NCI-H446 (cell line): ENCODE measurements at regions not wholly inside any gene's neighbourhood (a gene's known extent, or its start where the extent isn't known, plus 50 kb on each side); places are given as distances from the start of the nearest gene placed in this dataset.
"Not testable (repeated sequence)": the region's sequence is repeated elsewhere in the genome, so short reads cannot be mapped to it uniquely, and the experiment has no call there.

Experiments used
- DNase-seq, 2 experiments: peaks; one replicate each; lab custom pipeline; 2025; lab: John Stamatoyannopoulos, UW

DNA sequence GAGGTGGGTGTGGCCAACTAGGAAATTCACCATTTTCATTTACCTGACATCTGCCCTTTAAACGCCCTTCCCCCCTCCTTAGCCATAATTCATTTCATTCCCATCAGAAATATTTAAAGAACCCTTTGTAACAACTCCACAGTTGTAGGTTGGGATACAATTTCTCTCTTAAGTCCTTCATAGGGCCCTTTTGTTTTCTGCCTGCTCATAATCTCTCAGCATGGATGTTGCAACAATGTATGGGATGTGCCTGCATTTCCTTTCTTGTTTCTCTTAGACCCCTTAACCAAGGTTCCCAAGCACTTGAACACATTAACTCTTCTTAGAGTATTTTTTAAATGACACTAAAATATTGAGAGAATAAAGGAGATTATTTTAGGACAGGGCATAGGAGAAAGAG lies 51.7 kb upstream of the MYO10 start:
- DNase-seq: no peak

DNA sequence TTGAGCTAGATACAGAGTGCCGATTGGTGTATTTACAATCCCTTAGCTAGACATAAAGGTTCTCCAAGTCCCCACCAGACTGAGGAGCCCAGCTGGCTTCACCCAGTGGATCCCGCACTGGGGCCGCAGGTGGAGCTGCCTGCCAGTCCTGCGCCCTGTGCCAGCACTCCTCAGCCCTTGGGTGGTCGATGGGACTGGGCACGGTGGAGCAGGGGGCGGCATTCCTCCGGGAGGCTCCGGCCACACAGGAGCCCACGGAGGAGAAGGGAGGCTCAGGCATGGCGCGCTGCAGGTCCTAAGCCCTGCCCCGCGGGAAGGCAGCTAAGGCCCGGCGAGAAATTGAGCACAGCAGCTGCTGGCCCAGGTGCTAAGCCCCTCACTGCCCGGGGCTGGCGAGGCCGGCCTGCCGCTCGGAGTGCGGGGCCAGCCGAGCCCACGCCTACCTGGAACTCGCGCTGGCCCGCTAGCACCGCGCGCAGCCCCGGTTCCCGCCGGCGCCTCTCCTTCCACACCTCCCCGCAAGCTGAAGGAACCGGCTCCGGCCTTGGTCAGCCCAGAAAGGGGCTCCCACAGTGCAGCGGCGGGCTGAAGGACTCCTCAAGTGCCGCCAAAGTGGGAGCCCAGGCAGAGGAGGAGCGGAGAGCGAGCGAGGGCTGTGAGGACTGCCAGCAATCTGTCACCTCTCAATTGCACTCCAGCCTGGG lies 54.9 kb upstream of the MYO10 start:
- DNase-seq: not testable (repeated sequence)

DNA sequence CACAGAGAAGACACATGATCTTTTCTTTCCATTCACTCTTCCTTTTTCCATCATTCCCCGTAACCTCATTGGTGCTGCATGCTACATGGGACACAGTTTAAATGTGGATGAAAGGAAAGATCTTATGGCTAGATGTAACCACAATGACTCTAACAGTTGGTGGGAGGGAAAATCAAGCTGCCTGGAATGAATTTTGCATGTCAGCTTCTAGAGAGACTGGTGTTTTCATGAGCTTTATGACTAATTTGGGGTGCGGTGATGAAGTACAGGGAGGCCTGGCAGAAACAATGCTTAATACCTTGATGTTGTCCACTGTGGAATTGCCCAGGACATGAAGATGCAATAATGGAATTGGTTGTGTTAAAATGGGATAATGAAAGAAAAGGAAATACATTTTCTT lies 55.9 kb upstream of the MYO10 start:
- no peak for DNase-seq

- no peak for DNase-seq
These were observed 56.4 kb upstream of the MYO10 start for GRCh38 chr5:16992444-16992843.

- DNase-seq: no peak
These were observed 58.5 kb upstream of the MYO10 start for GRCh38 chr5:16994565-16994964.

- DNase-seq: no peak
These were observed 59.3 kb upstream of the MYO10 start for GRCh38 chr5:16995372-16995771.

- no peak for DNase-seq
These were observed 64.3 kb upstream of the MYO10 start for GRCh38 chr5:17000291-17000939.

- DNase-seq: no peak
These were observed 65.3 kb upstream of the MYO10 start for GRCh38 chr5:17001428-17001827.

DNA sequence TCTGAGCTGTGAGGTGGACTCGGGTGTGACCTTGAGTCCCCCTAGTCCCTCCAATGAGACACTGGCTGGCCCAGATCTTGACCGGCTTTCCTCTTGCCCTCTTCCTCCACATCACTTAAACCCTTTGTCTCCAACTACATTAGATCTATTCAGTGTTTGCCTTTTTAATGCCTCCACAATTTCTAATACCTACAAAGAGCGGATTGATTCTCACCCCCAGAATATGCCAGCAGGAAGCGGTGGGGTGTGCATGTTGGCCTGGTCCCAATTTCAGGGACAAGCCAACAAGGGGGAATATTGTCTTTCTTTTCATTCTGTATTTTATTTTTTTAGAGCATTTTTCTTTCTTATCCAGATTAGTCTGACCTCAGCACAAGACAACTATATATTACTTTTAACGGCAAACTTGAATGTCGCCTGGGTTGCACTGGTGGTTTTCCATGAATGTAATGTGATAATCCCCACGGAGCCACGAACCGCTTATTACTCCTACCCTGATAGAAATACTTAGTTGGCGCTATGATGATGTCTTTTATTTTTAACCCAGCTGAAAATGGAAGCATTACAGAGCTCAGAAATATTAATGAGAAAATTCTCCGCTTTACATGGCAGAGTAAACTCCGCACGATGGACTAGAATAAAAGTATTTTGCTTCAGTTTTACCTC lies 68.5 kb upstream of the MYO10 start:
- no peak for DNase-seq

DNA sequence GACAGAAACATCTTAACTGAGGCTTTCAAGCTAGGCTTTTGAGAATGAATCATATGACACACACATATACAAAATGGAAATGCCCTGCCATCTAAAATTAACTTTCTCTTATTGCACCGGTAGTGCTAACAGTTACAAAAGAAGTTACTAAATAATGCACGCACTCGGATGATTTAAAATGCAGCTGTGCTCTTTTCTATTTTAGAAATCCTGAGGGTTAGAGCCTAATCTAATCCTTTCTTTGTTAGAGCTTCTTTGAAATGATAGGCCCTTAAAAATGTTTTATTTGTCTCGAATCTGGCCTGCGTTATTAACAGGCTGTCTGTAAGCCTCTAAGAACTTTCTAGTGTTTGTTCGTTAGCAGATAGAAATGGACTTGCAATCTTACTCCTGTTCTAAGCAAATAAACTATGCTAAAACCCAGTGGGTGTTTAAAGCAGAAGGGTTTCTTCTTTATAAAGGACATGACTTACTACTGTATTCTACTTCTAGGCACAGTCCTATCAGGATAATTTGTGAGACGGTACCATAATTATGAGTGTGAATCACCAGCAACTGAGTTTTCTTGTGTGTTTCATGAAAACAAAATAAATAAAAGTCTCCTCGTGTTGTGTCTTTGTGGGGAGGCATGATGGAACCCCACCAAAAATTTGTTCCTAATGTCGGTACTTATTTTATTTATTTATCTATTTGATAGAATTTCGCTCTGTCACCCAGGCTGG lies 69.2 kb upstream of the MYO10 start:
- DNase-seq: no peak

DNA sequence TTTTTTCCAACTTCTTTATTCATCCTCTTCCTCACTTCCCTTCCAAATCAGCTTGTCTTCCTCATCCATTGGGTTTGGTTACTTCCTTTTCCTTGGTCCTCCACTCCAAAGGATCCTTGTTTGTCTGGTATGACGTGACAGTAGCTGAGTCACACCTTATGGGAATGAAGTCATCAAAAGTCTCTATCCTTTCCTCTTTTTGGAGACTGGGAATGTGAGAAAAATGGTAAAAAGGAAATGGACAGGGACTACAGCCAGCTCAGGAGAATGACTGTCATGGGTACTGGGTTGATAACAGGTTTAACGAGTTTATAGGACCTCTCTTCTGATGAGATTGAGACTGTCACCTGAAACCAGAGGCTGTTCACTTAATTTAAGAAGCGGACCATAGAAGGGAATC lies 76.2 kb upstream of the MYO10 start:
- DNase-seq: no peak

DNA sequence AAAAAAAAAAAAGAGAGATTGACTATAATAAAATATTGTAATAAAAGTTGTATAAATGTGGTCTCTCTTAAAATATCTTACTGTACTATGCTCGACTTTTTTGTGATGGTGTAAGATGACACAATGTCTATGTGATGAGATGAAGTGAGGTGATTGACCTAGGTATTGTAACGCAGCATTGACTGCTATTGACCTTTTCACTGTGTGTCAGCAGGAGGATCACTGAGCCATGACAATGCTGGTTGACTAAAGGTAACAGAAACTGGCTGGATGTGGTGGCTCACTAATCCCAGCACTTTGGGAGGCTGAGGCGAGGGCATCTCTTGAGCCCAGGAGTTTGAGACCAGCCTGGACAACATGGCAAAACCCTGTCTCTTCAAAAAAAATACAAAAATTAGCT lies 78.6 kb upstream of the MYO10 start:
- no peak for DNase-seq

- no peak for DNase-seq
These were observed 82.8 kb upstream of the MYO10 start for GRCh38 chr5:17018871-17019270.

- no peak for DNase-seq
These were observed 83.2 kb upstream of the MYO10 start for GRCh38 chr5:17019324-17019723.

DNA sequence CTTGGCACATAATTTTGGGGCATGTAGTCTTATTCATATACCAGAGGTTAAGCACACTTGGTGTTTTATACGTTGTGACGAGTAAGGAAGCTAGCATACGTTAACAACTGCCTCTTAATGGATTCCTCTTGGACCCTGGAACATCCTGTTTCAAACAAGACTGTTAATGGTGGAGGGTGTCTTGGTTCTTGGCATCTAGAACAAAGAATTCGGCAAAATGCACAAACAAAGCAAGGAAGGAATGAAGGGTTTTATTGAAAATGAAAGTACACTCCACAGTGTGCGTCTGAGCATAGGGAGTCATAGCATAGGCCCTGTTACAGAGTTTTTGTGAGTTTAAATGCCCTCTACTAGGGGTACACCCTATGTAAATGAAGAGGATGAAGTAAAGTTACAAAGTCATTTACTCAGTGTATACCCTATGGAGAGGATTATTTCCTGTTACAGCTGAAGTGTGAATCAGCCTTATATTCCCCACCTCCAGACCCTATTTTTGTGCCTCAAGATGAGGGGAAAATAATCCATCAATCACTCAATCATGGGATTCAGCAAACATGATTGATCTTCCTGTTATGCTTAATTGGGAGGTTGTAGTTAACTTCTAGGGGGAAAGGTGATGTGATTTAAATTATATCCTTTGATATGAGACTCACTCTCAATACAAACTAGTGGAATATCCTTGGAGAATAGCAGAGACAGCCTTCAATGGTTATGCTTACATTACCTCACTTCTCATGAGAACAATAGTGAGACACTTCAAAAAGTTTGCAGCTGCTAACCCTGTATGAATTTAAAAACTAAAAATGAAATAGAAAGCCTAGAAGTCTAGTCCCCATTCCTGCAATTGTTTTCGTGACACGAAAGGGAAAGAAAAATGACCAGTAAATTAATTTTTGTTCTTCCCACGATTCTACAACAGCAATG lies 84.9 kb upstream of the MYO10 start:
- DNase-seq: no peak

DNA sequence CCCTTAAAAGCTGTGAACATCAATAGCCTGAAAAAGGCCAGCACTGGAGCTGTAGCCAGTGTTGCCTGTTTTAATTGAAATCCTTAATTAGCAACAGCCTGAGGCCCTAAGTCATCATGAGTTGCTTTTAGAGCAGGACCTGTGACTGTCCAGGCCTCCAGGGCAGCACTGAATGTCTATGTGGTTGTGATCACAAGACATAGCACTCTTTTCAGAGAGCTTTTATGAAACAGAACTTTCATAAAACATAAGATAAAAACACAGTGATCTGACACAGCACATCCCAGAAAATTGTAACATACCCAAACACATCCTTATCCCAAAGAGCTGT lies 85.5 kb upstream of the MYO10 start:
- no peak for DNase-seq

- DNase-seq: no peak
These were observed 86.2 kb upstream of the MYO10 start for GRCh38 chr5:17022296-17022695.

DNA sequence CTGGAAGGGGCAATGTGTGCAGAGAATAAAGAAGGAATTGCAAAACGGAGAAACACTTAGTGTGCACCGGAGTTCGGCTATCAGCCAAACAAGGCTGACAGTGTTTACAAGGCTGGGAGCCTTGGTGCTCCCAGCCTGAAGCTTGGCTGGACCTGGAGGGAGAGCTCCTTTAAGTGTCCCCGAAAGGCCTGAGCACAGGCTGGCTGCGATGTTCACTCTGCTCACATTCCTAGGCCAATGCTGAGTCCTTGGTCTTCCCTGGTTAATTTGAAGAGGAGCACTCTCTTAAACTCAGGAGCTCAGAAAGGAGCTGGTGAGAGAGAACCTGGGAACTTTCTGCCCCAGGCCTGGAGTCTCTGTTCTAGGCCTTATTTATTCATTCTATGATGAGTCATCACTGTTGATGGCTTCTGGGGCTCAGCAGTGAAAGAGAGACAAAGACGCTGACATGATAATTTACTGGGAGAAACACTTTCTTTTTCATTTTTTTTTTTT lies 88.6 kb upstream of the MYO10 start:
- no peak for DNase-seq

- DNase-seq: not testable (repeated sequence)
These were observed 95.7 kb upstream of the MYO10 start for GRCh38 chr5:17031659-17032277.

DNA sequence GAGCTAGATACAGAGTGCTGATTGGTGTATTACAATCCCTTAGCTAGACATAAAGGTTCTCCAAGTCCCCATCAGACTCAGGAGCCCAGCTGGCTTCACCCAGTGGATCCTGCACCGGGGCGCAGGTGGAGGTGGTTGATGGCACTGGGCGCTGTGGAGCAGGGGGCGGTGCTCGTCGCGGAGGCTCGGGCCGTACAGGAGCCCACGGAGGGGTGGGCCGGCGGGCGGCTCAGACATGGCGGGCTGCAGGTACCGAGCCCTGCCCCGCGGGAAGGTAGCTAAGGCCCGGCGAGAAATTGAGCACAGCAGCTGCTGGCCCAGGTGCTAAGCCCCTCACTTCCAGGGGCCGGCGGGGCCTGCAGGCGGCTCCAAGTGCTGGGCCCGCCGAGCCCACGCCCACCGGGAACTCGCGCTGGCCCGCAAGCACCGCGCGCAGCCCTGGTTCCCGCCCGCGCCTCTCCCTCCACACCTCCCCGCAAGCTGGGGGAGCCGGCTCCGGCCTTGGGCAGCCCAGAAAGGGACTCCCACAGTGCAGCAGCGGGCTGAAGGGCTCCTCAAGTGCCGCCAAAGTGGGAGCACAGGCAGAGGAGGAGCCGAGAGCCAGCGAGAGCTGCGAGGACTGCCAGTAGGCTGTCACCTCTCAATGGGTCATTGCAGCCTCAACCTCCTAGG lies 96.4 kb upstream of the MYO10 start:
- DNase-seq: not testable (repeated sequence)

DNA sequence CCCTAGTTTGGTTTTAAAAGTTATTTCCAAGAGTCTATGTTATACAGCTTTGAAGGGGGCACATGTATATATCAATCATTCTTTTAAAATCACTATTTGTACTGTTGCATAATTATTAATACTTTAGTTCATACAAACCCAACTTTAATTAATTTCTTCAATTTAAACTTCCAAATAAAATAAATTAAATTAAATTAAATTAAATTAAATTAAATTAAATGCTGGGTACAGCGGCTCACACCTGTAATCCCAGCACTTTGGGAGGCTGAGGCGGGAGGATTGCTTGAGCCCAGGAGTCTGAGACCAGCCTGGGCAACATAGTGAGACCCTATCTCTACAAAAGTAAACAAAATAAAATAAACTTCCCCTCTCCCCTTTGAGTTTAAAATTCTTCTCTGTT lies 98.9 kb upstream of the MYO10 start:
- not testable (repeated sequence) for DNase-seq
